ENCODE measurements at regions not wholly inside any gene's neighbourhood (a gene's known extent, or its start where the extent isn't known, plus 50 kb on each side); places are given as distances from the start of the nearest gene placed in this dataset.

- in situ Hi-C loops (cut with MboI; ENCODE audit: low sequenced_read_pairs) = no loop called here
Measured at GRCh38 chr3:117356091-117356705, 646.6 kb downstream of the TUSC7 start.

DNA sequence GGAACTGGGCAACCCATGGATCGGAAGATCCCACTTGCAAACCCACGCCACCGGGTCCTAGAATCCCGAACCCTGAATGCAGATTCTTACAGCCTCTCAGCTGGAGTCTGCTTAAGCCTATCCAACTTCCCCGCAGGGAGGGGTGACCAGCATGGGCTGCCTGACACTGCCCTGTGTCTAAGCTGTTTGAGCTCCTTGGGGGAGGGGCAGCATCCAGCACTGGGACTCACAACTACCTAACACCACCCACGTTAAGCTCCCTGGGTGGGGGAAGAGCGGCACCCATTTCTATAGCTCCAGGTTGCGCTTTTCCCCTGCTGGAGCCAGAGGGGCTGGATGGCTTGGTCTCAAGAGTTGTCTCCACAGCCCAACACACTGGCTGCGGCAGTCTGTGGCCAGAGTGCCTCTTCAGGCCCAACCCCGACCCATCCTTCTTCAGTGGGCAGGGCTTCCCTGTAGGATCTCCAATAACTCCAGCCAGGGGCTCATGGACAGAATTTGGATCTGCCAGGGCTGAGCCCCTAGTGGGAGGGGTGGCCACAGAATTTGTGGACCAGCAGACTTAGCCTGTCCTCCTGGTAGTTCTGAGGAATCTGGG, 649.2 kb downstream of the TUSC7 start:
- in situ Hi-C loops (cut with MboI; ENCODE audit: low sequenced_read_pairs) = no loop called here

DNA sequence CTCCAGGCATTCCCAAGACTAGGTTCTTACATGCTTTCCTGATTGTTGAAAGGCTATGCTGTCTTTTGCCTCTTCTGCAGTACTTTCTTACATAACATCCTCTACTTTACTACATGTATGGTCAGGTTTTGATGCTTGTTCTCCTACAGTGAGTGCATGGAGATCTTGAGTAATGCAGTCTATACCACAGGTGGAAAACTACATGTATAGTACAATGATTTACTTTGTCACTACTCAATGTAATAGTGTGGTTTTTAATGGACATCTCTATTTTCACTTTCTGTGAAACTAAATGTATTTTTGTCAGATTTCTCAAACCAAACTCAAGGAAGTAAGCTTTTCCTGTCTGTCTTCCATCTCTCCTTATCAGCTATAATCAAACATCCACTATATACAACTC, 657.0 kb downstream of the TUSC7 start:
- in situ Hi-C loops (cut with MboI; ENCODE audit: low sequenced_read_pairs) = no loop called here

DNA sequence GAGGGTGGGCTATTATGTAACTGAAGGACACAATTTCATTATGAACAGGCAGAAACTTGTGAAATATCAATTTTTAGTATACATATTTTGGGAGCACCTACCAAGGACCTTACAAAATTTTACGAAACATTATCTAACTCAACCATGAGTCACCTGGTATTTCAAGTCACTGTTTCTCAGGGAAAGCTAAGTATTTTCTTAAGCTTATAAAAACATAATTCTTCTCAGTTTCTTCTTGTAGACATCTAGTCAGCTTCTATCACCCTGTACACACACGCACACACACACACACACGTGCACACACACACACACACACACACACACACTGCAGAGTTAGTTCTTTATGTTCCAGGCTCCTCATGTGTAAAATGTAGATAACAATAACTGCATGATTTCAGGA, 658.3 kb downstream of the TUSC7 start:
- in situ Hi-C loops (cut with MboI; ENCODE audit: low sequenced_read_pairs) = no loop called here

- in situ Hi-C loops (cut with MboI; ENCODE audit: low sequenced_read_pairs) = no loop called here
Measured at GRCh38 chr3:117380631-117381030, 671.1 kb downstream of the TUSC7 start.

- in situ Hi-C loops (cut with MboI; ENCODE audit: low sequenced_read_pairs) = no loop called here
Measured at GRCh38 chr3:117393119-117393518, 683.5 kb downstream of the TUSC7 start.

- in situ Hi-C loops (cut with MboI; ENCODE audit: low sequenced_read_pairs) = no loop called here
Measured at GRCh38 chr3:117398141-117398899, 688.7 kb downstream of the TUSC7 start.

DNA sequence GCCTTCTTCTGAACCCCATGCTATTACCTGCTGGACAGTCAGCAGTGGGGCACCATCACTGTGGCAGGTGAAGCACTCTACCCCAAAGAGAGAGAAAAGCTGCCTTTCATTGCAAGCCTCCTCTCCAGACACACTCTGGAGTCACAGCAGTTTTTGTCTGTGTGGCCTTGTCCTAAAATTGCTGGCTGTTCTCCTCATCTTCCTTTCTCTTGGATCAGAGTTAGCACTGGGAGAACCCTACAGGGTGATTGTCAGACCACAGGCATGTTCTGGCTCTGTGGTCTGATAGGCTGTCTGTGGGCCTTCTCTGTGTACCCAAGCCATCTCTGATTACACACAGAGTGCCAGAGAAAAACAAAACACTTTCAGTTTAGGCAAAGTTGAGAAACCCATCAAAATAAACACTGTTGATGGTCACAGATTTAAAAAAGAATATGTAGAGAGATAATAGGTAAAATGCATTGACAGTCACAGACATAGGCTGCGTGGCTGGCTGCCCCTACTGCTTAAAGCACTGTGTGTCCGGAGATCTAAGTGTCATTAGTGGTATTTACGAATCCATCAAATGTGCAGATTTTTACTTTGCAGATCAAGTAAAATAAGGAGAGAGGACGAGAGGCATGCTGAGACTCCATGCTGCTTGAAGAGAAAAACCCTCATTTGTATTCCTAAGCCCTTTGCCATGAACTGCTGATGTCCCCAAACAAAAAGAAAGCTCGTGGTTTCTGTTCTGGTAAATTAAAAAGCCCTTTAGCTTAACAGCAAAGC, 689.9 kb downstream of the TUSC7 start:
- in situ Hi-C loops (cut with MboI; ENCODE audit: low sequenced_read_pairs) = no loop called here

DNA sequence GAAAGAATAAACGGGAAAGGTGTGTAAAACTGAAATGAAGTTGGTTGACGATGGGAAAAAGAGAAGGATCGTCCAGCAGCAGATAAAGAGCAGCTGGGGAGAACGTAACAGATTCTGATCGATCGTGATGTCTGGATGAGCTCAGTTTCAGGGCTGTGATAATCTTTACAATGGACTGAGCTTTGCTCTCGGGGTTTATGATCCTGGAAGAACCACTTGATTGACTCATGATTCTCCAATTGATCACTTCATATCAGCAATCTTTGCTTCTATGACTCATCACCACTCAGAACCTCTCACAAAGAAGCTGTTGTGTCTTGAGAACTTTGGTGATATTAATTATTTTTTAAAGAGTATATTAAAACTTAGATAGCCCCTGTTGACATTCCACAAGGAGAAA, 690.7 kb downstream of the TUSC7 start:
- in situ Hi-C loops (cut with MboI; ENCODE audit: low sequenced_read_pairs) = no loop called here

GRCh38 chr3:117404141-117404540, 694.6 kb downstream of the TUSC7 start:
- in situ Hi-C loops (cut with MboI; ENCODE audit: low sequenced_read_pairs) = no loop called here

- in situ Hi-C loops (cut with MboI; ENCODE audit: low sequenced_read_pairs) = no loop called here
Measured at GRCh38 chr3:117404730-117405129, 695.2 kb downstream of the TUSC7 start.

GRCh38 chr3:117405359-117405758, 695.8 kb downstream of the TUSC7 start:
- in situ Hi-C loops (cut with MboI; ENCODE audit: low sequenced_read_pairs) = no loop called here

DNA sequence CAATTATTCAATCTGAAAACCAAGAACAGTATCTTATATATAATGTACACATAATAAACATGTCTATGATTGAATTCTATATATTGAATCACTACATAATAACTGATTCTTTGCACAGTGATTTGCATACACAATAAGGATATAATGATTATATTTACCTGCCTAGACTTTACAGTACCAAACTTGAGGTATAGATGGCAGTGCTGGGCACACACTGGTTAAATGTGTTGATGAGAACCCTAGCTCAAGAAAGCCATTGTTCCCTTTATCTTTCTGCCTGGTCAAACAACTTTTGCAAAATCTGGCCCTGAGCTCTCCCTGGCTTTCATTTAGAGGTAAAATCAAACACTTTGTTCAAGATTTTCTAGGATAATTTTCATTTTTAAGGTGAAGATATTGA, 697.7 kb downstream of the TUSC7 start:
- in situ Hi-C loops (cut with MboI; ENCODE audit: low sequenced_read_pairs) = no loop called here

- in situ Hi-C loops (cut with MboI; ENCODE audit: low sequenced_read_pairs) = no loop called here
Measured at GRCh38 chr3:117408811-117409210, 699.2 kb downstream of the TUSC7 start.

DNA sequence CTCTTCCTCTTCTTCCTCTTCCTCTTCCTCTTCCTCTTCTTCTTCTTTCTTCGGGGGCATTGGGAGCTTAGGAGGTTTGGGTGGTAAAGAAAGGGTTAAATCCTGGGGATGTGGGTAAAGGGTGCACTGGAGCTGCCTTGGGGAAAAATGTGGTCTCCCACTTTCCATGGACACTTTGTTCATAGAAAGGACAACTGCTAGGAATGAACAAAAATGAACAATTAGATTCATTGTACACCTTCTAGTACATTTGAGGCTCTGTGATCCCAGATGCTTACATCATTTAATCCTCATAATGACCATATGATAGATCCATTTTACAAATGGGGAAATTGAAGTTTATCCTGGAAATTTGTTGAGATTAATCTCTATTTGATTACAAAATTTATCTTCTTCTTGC, 699.7 kb downstream of the TUSC7 start:
- in situ Hi-C loops (cut with MboI; ENCODE audit: low sequenced_read_pairs) = no loop called here

DNA sequence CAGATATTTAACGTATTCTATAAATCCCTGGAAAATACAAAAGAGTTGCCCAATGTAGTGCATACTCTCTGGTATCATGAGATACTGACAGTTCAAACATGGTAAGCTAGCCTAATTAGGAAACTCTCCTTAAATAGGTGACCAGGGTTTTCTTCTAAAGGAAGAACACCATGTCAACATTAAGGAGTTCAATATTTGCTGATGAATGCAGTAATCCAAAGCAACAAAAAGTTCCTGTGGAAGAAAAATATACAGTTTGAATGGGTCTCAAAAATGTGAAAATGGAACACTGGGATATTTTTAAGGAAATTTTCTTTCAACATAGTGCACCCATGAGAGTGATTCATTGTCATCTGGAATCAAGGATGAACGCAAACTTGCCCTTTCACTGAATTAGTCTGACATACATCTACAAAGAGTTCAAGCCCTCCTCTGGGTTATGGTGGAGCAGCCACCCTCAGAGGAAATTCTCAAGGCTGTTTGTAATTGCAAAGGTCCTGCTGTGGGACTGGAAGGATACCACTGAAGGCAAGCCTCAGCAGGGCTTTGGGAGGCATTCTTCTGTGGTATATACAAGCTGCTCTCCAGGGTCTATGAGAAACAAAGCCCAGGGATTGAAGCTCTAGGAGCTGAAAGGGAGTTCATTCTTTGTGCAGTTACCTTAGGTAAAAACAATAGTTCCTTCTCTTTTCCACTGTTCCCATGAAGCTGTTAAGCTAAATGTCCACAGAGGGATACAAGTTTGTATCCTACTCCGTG, 700.3 kb downstream of the TUSC7 start:
- in situ Hi-C loops (cut with MboI; ENCODE audit: low sequenced_read_pairs) = no loop called here

GRCh38 chr3:117411971-117412370, 702.4 kb downstream of the TUSC7 start:
- in situ Hi-C loops (cut with MboI; ENCODE audit: low sequenced_read_pairs) = no loop called here

GRCh38 chr3:117417411-117417810, 707.8 kb downstream of the TUSC7 start:
- in situ Hi-C loops (cut with MboI; ENCODE audit: low sequenced_read_pairs) = no loop called here

GRCh38 chr3:117427081-117427480, 717.5 kb downstream of the TUSC7 start:
- in situ Hi-C loops (cut with MboI; ENCODE audit: low sequenced_read_pairs) = no loop called here

- in situ Hi-C loops (cut with MboI; ENCODE audit: low sequenced_read_pairs) = no loop called here
Measured at GRCh38 chr3:117433427-117433826, 723.8 kb downstream of the TUSC7 start.
